Stimulated activated CD8-positive, alpha-beta memory T cell treated with anti-CD3 and anti-CD28 coated beads, Interleukin-15, amount 100 ng/mL, for 1 hour (primary cell): ENCODE measurements at regions not wholly inside any gene's neighbourhood (a gene's known extent, or its start where the extent isn't known, plus 50 kb on each side); places are given as distances from the start of the nearest gene placed in this dataset.
A peak's percentile ranks its signal among the peaks of the same experiment; 100 is the strongest.

Experiments
- DNase-seq: peaks from one replicate; pipeline ENCODE4 v3.0.0-alpha.2; 2020; ENCODE audit warnings: low read depth

DNA sequence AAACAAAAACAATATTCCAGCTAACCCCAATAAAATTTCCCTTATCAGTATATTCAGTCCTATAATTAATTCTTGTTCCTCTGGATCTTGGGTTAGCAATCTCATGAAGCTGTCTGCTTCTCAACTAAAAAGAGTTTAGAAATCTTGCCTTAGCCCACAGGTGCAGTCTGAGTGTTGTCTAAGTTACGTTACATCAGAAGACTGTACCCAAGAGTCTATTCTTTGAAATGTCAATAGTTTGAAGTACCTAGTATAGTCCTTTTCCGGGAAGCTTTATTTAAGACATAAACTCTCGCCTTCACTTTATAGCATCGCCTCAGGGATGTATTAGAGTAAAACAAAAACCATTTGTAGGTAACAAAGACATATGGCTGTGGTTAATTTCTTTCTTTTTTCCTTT, 465.1 kb downstream of the FUT8 start:
- DNase-seq: no peak

DNA sequence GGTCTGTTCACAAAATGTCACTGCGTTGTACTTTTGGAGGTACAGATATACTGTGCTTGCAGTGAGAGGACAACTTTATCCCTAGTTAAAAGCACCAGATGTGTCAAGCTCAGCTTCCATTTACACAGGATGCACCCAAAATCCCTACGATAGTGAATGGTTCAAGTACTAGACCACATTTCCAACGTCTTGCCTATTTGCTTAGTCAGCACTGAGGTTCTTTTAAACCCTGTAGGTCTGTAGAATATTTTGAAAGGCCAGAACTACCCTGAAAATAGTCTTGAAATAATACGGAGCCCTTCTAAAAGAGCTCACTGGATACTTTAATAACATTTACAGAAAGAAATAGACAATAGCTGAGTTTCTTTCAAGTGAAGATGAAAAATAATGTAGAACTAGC, 466.1 kb downstream of the FUT8 start:
- DNase-seq: no peak

DNA sequence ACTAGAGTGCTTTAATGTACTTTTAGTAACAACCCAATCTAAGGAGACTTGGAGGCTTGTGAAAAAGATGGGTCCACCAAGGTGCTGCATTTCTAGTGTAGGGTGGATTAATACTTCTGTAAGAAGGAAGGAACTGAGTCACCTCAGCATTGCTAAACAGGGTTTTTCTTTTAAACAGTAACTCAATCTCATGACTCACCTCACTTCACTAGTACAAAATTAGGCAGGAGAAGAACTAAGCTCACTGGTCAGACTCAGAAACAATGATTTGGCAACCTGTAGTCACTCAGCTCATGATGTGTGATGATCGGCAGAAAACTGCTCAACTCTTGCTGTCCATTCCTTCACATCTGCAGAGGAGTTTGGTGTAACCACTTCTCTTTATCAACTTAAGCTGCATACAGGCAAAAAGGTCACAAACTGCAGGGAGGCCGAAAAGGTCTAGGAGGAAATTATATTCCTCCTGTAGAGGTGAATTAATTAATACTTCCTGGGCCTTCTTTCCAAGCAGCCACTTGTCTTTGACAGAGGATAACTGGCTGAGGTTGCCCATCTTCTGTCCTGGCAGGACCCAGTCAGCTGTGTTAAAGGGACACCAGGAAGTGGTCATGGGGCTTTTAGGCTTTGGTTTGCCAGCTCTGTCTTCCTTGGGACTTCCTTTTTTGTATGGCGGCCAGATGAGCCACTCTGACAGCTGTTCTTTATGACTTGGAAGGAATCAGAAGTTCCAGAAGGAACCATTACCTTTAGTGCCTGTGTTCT, 466.9 kb downstream of the FUT8 start:
- no peak for DNase-seq

DNA sequence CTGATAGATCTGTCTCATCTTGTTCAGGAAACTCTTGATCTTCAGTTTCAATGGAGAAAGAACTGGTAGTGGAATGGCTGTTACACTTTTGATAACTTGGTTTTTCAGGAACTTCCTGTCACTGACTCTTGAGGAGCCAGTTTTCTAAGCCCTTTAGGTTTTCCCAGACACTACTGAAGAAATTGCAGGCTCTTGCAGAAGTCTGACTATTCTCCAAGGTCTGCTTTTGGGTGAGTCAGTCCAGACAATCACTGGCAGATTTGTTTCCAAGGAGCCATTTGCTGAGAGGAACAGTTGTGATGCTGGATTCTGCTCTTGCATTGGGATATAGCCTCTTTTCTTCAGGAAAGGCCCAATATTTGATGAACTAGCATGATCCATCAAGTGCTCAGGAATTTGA, 468.0 kb downstream of the FUT8 start:
- DNase-seq: no peak

DNA sequence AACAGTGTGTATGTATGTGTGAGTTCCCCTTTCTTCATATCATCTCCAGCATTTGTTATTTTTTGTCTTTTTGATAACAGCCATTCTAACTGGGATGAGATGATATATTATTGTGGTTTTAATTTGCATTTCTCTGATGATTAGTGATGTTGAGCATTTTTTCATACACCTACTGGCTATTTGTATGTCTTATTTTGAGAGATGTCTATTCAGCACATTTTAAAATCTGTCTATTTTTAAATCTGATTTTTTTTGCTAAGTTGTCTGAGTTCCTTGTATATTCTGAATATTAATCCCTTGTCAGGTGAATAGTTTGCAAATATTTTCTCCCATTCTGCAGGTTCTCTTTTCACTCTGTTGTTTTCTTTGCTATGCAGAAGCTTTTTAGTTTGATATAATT, 469.1 kb downstream of the FUT8 start:
- no peak for DNase-seq

DNA sequence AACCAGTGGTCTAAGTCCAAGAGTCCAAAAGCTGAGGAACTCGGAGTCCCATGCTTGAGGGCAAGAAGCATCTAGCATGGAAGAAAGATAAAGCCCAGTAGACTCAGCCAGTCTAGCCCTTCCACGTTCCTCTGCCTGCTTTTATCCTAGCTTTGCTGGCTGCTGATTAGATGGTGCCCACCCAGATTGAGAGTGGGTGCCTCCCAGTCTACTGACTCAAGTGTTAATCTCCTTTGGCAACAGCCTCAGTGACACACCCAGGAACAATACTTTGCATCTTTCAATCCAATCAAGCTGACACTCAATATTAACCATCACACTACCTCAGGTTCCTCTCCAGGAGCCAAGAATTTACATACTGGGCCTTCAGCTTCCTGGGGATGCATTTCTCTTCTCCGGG, 476.1 kb downstream of the FUT8 start:
- DNase-seq: no peak

DNA sequence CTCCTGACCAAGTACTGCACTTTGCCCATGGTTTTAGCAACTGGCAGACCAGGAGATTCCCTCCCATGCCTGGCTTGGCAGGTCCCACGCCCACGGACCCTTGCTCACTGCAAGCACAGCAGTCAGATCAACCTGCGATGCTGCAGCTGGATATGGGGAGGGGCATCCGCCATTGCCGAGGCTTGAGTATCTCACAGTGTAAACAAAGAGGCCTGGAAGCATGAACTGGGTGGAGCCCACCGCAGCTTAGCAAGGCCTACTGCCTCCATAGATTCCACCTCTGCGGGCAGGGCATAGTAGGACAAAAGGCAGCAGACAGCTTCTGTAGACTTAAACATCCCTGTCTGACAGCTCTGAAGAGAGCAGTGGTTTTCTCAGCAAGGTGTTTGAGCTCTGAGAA, 479.8 kb downstream of the FUT8 start:
- DNase-seq: no peak

DNA sequence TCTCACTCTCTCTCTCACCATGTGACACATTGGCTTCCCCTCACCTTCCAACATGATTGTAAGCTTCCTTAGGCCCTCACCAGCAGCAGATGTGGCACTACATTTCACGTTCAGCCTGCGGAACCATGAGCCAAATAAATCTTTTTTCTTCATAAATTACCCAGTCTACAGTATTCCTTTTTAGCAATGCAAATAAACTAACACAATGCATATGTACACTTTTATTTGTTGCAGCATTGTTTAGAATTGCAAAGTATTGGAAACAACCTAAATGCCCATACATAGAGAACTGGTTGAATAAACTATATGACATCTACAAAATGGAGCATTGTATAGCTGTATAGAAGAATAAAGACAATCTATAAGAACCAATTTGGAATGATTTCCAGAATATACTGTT, 487.6 kb downstream of the FUT8 start:
- no peak for DNase-seq

DNA sequence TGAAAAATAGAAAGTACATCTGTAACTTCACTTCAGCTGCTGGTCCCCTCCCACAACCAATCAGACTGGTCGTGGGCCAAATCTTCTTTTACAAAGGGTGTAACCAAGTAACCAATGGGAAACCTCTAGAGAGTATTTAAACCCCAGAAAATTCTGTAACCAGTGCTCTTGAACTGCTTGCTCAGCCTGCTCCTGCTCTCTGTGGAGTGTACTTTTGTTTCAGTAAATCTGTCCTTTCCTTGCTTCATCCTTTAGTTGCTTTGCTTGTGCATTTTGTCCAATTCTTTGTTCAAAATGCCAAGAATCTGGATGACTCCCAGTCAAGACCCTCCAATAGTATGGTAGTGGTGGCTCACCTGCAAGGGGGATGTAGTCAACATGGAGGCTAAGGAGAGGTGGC, 489.1 kb downstream of the FUT8 start:
- DNase-seq: no peak

DNA sequence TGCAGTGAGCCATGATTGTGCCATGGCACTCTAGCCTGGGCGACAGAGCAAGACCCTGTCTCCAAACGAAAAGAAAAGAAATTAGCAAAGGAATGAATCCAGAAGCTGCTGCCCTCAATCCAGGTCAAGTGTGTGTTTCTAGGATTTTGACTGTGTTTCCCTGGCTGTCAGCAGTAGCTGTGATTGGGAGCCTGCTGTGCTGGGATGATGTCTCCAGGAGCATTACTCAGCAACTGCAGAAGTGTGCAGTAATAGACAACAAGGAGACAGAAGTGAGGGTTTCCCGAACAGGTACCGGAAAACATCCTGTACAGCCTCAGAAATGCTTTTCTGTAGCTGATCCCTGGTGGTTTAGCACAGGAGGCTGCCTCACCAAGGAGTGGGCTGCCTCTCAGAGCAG, 492.5 kb downstream of the FUT8 start:
- no peak for DNase-seq

DNA sequence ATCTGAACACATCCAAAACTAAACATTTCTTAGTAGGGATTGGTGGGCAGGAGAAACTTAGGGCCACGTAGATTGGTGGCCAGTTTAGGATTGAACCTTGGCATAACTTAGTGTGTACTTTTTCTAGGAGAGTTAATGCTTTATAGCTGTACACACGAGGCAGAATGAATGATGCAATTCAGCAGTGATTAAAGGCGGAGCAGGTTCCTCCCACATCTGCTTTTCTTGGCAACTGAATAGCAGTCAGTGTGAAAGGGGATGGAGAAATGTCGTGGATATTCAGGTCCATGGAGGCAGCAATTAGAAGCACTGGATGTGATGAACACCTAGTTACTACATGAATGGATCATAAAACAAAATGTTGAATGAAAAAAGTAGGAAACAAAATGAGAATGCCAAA, 493.8 kb downstream of the FUT8 start:
- DNase-seq: no peak

DNA sequence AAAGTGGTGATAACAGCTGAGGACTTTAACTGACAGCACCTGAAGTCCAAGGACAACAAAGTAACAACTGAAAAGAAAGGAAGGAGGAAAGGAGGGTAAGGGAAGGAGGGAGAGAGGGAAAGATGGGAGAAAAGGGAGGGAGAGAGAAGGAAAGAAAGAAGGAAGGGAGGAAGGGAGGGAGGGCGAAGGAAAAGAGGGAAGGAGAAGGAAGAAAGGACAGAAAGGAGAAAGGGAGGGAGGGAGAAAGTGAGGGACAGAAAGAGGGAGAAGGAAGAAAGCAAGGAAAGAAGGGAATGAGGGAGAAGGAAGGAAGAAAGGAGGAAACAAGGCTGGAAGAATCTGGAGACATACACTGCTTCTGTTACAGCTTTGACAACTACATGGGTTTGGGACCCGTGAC, 494.4 kb downstream of the FUT8 start:
- DNase-seq: no peak

DNA sequence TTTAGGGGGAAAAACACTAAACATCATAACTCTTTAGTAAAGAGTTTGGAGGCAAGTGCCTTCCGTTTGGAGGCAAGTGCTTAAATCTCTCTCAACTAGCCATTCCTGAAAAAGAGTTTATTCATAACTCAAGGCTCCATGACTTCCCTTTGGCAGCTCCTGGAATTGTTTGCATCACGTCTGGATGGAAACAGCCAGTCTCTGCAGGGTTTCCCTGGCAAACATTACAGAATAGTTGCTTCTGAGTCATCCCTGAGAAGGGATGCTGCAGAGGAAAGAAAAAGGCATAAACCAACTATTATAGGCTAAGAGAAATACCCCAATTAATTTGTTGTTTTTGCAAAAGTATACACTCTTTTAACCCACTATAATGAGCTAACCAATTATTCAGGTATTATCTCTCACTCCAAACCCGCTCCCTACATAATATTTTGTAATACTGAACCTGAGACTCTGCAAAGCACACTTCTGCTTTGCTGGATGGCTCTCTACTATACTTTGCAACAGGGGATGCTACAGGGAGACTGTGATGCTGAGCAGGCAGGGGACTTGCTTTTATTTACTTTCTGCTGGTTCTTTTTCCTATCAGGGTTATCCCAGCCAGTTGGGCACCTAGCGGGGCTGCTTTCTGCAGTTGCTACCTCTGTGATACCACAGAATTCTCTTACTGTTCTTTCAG, 497.7 kb downstream of the FUT8 start:
- no peak for DNase-seq

DNA sequence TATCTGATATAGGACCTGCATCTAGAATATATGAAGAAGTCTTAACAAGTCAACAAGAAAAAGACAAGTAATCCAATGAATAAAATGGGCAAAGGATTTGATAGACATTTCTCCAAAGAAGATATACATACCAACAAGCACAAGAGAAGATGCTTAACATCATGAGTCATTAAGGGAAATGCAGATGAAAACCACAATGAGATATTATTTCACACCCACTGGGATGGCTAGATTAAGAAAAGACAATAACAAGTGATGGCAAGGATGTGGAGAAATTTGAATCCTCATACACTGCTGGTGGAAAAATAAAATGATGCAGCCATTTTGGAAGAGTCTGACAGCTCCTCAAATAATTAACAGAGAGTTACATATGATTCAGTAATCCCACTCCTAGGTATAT, 502.6 kb downstream of the FUT8 start:
- DNase-seq: no peak

DNA sequence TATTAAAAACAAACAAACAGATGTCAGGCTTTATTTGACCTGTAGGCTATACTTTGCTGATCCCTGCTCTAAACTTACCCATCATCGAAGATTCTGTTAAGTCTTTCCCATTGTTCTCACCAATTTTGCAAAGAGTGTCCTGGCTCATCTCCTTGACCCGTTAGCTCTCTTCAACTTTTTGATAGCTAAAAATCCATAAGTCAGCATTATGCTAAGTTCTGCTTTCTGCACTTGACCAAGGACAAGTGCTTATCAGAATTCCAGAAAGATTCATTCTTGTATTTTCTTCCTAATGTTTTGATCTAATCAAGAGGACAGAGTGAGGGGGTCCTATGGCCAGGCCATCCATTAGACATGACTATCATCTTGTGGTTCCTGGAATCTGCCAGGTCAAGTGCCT, 503.5 kb downstream of the FUT8 start:
- no peak for DNase-seq

DNA sequence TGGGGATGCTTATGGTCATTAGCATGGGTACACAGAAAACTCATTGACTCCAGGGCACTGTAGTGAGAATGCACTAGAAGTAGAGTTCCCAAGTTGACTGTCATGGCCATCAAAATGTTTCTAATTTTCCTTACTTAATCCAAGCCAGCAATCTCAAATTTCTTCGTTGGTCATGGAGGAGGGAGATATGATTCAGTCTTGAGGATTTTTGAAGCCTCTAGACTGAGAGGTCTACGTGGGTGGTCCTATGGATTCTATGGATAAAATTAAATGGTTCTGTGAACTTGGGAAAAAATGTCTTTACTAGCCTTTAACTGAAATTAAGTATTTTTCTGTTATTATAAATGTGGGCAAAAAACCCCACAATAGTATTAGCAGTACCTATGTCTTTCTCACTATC, 508.5 kb downstream of the FUT8 start:
- DNase-seq: no peak

DNA sequence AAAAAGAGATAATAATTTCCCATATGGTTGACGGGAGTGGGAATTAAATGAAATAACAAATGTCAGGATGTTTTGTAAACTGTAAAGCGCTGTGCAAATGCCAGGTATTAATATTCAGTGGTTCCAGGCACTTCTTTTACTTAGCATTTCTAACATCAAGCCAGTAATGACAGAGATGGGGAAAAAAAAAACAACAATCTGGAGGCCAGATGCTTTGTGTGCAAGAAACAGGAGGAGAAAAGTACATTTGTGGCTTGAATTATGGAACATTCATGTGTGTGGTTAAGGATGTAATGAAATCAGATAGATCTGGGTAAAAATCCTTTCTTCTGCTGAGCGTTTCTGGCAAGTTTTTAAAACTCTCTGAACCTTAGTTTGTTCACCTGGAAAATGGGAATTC, 509.6 kb downstream of the FUT8 start:
- no peak for DNase-seq

DNA sequence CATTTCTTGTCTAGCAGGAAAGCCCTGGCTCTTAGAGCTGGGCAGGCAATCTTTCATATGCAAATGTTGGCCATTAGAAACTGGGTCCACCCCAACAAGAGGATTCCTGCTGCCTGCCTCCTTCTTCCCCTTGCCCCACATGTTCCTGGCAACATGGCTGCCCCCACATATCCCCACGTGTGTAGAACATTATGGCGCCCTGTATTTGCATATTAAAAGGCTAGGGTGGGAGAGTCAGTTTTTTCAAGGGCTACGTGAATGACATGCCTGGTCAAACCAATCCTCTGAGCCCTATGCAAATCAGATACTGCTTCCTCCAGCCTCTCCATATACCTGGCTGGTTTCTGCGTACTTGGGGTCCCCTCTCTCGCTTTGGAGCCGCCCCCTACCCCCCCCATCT, 514.0 kb downstream of the FUT8 start:
- DNase-seq: no peak

DNA sequence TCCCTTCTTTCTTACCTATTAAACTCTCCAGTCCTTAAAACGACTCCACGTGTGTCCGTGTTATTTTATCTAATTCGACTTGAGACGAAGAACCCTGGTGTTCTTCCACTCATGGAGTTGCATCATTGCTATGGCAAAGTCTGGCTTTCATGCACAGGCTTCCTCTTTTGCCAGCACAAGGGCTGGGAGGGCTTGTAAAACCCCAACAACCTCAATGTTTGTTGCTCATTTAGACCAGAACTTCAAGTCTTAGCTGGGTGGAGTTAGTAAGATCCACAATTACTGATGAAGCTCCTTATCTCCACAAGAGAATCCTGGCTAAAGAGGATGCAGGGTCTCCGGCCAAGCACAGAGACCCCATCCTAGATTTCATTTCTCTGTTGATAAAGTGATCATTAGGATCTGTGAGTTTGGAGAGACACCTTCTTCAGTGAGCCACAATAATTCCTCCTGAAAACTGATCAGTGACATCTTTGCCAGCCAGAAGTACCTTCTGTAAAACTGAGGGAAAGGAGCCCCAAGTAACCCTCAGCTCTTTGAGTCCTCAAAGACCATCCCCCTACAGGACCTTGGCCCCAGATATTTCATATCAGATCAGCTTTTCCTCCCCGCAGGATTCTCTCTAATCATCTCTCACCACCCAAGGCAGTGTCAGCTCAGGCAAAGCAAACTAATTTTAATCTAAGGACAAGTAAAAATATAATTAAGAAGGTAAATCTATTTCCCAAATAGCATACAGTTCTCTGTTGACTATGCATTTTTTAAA, 514.6 kb downstream of the FUT8 start:
- DNase-seq: no peak

DNA sequence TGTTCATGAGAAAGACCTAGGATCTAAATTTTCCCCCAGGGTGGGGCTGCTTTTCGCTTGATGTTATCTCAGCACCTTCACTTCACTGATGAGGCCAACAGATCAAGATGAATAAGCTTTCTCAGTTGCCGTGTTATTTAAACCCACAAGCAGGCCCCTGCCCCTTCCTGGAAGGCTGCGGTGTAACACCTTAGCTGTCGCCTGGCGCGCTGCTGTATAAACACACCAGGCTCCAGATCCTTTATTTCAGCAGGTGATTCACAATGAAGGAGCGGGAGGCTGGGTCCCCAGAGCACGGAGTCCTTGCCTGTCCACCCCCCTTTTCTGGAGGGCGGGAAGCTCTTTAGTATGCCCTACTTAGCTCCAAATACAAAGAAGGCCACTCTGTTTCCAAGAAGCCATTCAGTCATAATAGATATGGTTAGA, 515.4 kb downstream of the FUT8 start:
- DNase-seq: peak; percentile 43

DNA sequence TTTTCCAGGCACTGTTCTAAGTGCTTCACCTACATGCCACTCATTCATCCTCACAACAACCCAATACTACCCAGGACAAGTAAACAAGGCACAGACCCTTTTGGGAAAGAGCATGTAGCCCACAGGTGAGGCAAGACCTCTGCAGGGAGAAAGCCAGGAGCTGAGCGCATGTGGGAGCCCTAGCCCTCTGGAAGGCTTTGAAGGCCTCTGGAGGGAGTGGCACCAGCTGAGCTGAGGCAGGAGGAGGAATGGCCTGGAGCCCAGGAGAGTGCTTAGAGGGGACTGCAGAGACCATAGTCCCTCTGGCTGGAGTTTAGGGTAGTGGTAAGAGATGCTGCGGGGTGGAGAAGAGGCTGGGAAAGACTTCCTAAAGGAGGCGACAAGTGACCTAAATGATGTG, 516.5 kb downstream of the FUT8 start:
- DNase-seq: no peak

DNA sequence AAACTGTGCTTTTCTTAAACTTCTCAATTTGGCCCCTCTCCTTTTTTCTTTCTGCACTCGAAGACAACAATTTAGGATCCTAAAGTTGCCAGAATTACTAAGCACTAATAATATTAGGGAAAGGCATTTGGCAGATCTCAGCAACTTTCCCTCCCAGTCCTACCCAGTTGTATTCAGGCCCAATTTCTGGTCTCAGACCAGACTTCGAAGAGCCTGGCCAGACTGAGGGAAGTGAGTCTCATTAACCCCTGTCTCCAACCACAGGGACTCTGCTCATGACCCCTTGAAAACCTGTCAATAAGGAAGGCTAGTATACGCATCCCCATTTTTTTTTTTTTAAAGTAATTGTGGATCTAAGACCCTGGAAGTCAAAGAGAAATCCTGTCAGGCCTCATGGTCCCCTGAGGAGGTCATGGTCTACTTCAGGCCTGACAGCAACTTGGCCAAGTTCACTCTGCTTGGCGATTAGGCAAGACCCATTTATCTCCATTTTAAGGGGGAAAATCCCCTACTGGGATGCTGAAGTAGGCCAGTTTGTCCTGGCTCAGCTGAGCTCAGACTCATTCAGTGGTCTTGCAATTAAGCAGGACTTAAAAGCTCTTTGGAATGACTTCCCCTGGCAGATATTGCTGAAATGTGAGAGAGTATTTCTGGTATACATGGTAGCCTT, 521.0 kb downstream of the FUT8 start:
- no peak for DNase-seq

DNA sequence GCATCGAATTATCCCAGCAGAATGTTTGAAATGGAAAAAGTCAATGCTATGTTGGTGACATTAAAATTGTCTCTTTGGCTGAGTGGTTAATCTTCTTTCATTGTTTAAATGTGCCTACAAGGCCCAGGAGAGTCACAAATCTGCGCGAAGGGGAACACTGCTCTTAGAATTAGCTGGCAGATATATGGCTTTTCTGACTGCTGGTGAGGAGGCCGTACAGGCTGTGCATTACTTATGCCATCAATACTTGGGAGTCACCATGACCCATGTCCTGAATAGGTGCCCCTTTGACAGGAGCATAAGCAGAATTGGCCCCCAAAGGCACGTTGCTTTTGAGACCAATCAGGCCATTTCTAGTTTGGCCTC, 521.5 kb downstream of the FUT8 start:
- no peak for DNase-seq
